ENCODE measurements at regions not wholly inside any gene's neighbourhood (a gene's known extent, or its start where the extent isn't known, plus 50 kb on each side); places are given as distances from the start of the nearest gene placed in this dataset.

DNA sequence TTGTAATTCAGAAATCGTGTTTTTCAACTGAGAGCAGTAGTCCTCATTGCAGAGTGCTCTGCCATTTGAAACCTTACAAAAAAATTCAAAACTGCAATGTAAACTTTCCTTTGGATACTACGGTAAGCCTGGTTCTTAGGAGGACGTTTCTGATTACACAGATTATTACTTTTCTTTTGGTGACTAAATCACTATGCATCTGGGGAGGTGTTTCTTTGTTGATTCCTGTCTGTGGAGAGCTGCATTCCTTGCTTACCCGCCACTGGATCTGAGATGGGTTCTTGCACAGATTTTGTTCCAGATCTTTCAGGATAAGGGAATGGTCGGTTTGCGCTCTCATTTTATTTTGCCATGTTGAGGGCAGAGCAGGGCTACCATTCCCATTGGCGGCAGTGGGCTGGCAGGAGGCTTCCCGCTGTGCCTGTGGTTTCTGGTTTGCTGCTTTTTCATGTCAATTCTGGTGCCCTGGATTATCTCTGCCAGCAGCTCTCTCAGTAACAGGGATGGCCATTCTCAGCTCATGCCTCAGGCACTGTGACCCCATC lies 485.1 kb downstream of the GLRX3 start:
- TF ChIP-seq, protein P1, sequence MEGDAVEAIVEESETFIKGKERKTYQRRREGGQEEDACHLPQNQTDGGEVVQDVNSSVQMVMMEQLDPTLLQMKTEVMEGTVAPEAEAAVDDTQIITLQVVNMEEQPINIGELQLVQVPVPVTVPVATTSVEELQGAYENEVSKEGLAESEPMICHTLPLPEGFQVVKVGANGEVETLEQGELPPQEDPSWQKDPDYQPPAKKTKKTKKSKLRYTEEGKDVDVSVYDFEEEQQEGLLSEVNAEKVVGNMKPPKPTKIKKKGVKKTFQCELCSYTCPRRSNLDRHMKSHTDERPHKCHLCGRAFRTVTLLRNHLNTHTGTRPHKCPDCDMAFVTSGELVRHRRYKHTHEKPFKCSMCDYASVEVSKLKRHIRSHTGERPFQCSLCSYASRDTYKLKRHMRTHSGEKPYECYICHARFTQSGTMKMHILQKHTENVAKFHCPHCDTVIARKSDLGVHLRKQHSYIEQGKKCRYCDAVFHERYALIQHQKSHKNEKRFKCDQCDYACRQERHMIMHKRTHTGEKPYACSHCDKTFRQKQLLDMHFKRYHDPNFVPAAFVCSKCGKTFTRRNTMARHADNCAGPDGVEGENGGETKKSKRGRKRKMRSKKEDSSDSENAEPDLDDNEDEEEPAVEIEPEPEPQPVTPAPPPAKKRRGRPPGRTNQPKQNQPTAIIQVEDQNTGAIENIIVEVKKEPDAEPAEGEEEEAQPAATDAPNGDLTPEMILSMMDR (optimal IDR thresholded peaks at IDR 0.05 in 1 of 3, IDR thresholded peaks at IDR 0.05 in 1 of 3, conservative IDR thresholded peaks at IDR 0.05 in 1 of 3; ENCODE audit: extremely low read depth in 1 of 3, insufficient read depth in 2 of 3, low read length in 3 of 3), result no peak
- TF ChIP-seq EZH2 (IDR thresholded peaks at IDR 0.05; ENCODE audit: low read length), result no peak
